GM12878 (cell line): ENCODE measurements at regions not wholly inside any gene's neighbourhood (a gene's known extent, or its start where the extent isn't known, plus 50 kb on each side); places are given as distances from the start of the nearest gene placed in this dataset.

Experiments
- ATAC-seq: fragments of 200-7000 bp; cut with Tn5 transposase; 3 replicates; pipeline ENCODE4 v1.9.1; 2020; ENCODE audit warnings: mild to moderate bottlenecking, moderate library complexity
- BruUV-seq: library from RNA; stranded (reverse); fragments of 400-500 nt; replicated peaks from 2 replicates; lab custom pipeline; 2021; lab: Mats Ljungman, UMichigan
- CTCF ChIA-PET: fragments of 300-600 bp; sonication (Branson Sonifier 250); formaldehyde crosslinking; extraction: SDS; loops from one replicate; lab custom pipeline; 2021; ENCODE audit warnings: inconsistent platforms; lab: Yijun Ruan, JAX
- POLR2A ChIA-PET: fragments of 350-600 bp; formaldehyde crosslinking; extraction: SDS; loops from one replicate; lab custom pipeline; 2021; ENCODE audit warnings: inconsistent platforms; lab: Charles Lee
- RAD21 ChIA-PET: fragments of 300-600 bp; sonication (Branson Sonifier 250); formaldehyde crosslinking; loops from one replicate; lab custom pipeline; 2023; ENCODE audit warnings: antibody characterized with exemption; ENCODE audit not compliant: unreplicated experiment; lab: Charles Lee
- SMC1A ChIA-PET: fragments of 300-600 bp; sonication (Branson Sonifier 250); formaldehyde crosslinking; loops from one replicate; lab custom pipeline; 2023; ENCODE audit not compliant: unreplicated experiment, uncharacterized antibody; lab: Charles Lee
- DNase-seq: peaks from one replicate; pipeline ENCODE4 v3.0.0-alpha.2; 2011; ENCODE audit warnings: low read depth, low spot score
- FAIRE-seq: peaks from 3 replicates; lab custom pipeline; 2011; peaks lifted over from hg19 to GRCh38; lab: Jason Lieb, UNC
- H2AFZ ChIP-seq: 2 replicates; pipeline ENCODE4 v1.6.0; 2011; ENCODE audit warnings: low read depth, low read length, control low read depth; ENCODE audit not compliant: control insufficient read depth
- H3K27ac ChIP-seq: 2 replicates; pipeline ENCODE4 v1.5.1; 2011; ENCODE audit warnings: control low read depth; ENCODE audit not compliant: control insufficient read depth, insufficient read depth
- H3K27me3 ChIP-seq, 2 experiments: replicated peaks in 1 of 2; 2 replicates each; pipeline versions ENCODE4 v1.6.0 to v1.6.1; 2011; ENCODE audit warnings: low read length in 1 of 2; ENCODE audit not compliant: control insufficient read depth in 2 of 2, insufficient read depth in 2 of 2
- H3K36me3 ChIP-seq, 2 experiments: 2 replicates each; pipeline ENCODE4 v1.5.1; 2011; ENCODE audit warnings: low read length in 1 of 2; ENCODE audit not compliant: control insufficient read depth in 2 of 2, insufficient read depth in 2 of 2
- H3K4me1 ChIP-seq: 2 replicates; pipeline ENCODE4 v1.6.1; 2011; ENCODE audit warnings: mild to moderate bottlenecking, low read length, moderate library complexity, mixed read lengths; ENCODE audit not compliant: control insufficient read depth, insufficient read depth
- H3K4me2 ChIP-seq: 2 replicates; pipeline ENCODE4 v1.6.0; 2011; ENCODE audit warnings: control low read depth; ENCODE audit not compliant: control insufficient read depth, insufficient read depth
- H3K4me3 ChIP-seq: fragments of 200-600 bp; sonication (generic); 2 replicates; pipeline ENCODE4 v1.5.1; 2016
- H3K79me2 ChIP-seq: 2 replicates; pipeline ENCODE4 v1.6.0; 2011; ENCODE audit warnings: low read length; ENCODE audit not compliant: control insufficient read depth, insufficient read depth
- H3K9ac ChIP-seq: 2 replicates; pipeline ENCODE4 v1.8.0; 2011; ENCODE audit warnings: low read length, control low read depth, mixed read lengths; ENCODE audit not compliant: control insufficient read depth, insufficient read depth
- H3K9me3 ChIP-seq: replicated peaks from 3 replicates; pipeline ENCODE4 v1.5.1; 2011; ENCODE audit warnings: mild to moderate bottlenecking, low read length; ENCODE audit not compliant: control insufficient read depth, insufficient read depth
- H4K20me1 ChIP-seq: 2 replicates; pipeline ENCODE4 v1.6.0; 2011; ENCODE audit not compliant: control insufficient read depth, insufficient read depth
- BMI1 ChIP-seq: fragments of 450-650 bp; IDR thresholded peaks from 2 replicates; pipeline ENCODE4 v1.6.1; 2016; ENCODE audit warnings: mild to moderate bottlenecking, moderate library complexity, borderline replicate concordance
- CBX3 ChIP-seq: fragments of 200-600 bp; sonication (generic); IDR thresholded peaks from 2 replicates; pipeline ENCODE4 v1.6.1; 2016; ENCODE audit warnings: low read depth, borderline replicate concordance
- CHD2 ChIP-seq: IDR thresholded peaks from 2 replicates; pipeline ENCODE4 v1.6.1; 2011; ENCODE audit warnings: low read depth, low read length, improper control_type of control experiment, borderline replicate concordance
- FOXK2 ChIP-seq: fragments of 450-650 bp; IDR thresholded peaks from 2 replicates; pipeline ENCODE4 v1.6.1; 2017; ENCODE audit warnings: mild to moderate bottlenecking, moderate library complexity
- GATAD2B ChIP-seq: fragments of 450-650 bp; conservative IDR thresholded peaks from 2 replicates; pipeline ENCODE4 v1.6.1; 2017; ENCODE audit warnings: low read depth, mild to moderate bottlenecking, moderate library complexity
- JUND ChIP-seq: IDR thresholded peaks from 2 replicates; pipeline ENCODE4 v1.6.1; 2012; ENCODE audit warnings: low read depth, mild to moderate bottlenecking, low read length, improper control_type of control experiment, moderate library complexity
- KDM1A ChIP-seq: fragments of 200-600 bp; sonication (generic); IDR thresholded peaks from 2 replicates; pipeline ENCODE4 v1.6.1; 2016; ENCODE audit warnings: borderline replicate concordance
- MEF2A ChIP-seq: IDR thresholded peaks from 2 replicates; pipeline ENCODE4 v1.6.1; 2011; ENCODE audit warnings: low read depth, mild to moderate bottlenecking, low read length, moderate library complexity; ENCODE audit not compliant: insufficient read depth
- NBN ChIP-seq: fragments of 450-650 bp; IDR thresholded peaks from 2 replicates; pipeline ENCODE4 v1.6.1; 2016
- NFIC ChIP-seq: IDR thresholded peaks from 2 replicates; pipeline ENCODE4 v1.6.1; 2012; ENCODE audit warnings: low read depth, mild to moderate bottlenecking, inconsistent platforms, low read length, moderate library complexity
- NFXL1 ChIP-seq: fragments of 450-650 bp; IDR thresholded peaks from 2 replicates; pipeline ENCODE4 v1.6.1; 2017; ENCODE audit warnings: antibody characterized with exemption, mild to moderate bottlenecking, borderline replicate concordance
- NR2F1 ChIP-seq: fragments of 450-650 bp; conservative IDR thresholded peaks from 2 replicates; pipeline ENCODE4 v1.6.1; 2017; ENCODE audit warnings: mild to moderate bottlenecking
- POLR2AphosphoS2 ChIP-seq: IDR thresholded peaks from 2 replicates; pipeline ENCODE4 v1.6.1; 2011; ENCODE audit warnings: low read depth, mild to moderate bottlenecking, low read length, improper control_type of control experiment, moderate library complexity
- RAD51 ChIP-seq: fragments of 450-650 bp; IDR thresholded peaks from 2 replicates; pipeline ENCODE4 v1.6.1; 2016; ENCODE audit warnings: moderate library complexity, mild to moderate bottlenecking, inconsistent platforms
- RBBP5 ChIP-seq: fragments of 200-600 bp; sonication (generic); conservative IDR thresholded peaks from 2 replicates; pipeline ENCODE4 v1.6.1; 2016
- REST ChIP-seq: IDR thresholded peaks from 2 replicates; pipeline ENCODE4 v1.6.1; 2012; ENCODE audit warnings: mild to moderate bottlenecking, low read depth, low read length
- SKIL ChIP-seq: fragments of 450-650 bp; IDR thresholded peaks from 2 replicates; pipeline ENCODE4 v1.6.1; 2017; ENCODE audit warnings: mild to moderate bottlenecking, low read depth, inconsistent platforms; ENCODE audit not compliant: poor library complexity, severe bottlenecking
- SMAD1 ChIP-seq: fragments of 450-650 bp; IDR thresholded peaks from 2 replicates; pipeline ENCODE4 v1.6.1; 2018; ENCODE audit warnings: mild to moderate bottlenecking, low read depth; ENCODE audit not compliant: partially characterized antibody
- SUPT20H ChIP-seq: IDR thresholded peaks from 2 replicates; pipeline ENCODE4 v1.6.1; 2011; ENCODE audit warnings: low read depth, mild to moderate bottlenecking, low read length, moderate library complexity, borderline replicate concordance; ENCODE audit not compliant: control insufficient read depth
- TCF12 ChIP-seq: IDR thresholded peaks from 2 replicates; pipeline ENCODE4 v1.6.1; 2011; ENCODE audit warnings: low read depth, mild to moderate bottlenecking, low read length
- WGBS: methylation state at CpG from one replicate; pipeline ENCODE4 v1.1.6; 2016; ENCODE audit warnings: low lambda C conversion rate; ENCODE audit not compliant: insufficient replicate concordance, insufficient coverage; ENCODE audit errors: missing lambda C conversion rate; 5-methylcytosine and 5-hydroxymethylcytosine counted together
- in situ Hi-C: fragments of 300-500 bp; cut with MboI; formaldehyde crosslinking; loops from 9 replicates; pipeline ENCODE4 v1.14.3; 2018; ENCODE audit warnings: mixed read lengths
- intact Hi-C: fragments of 100-400 bp; cut with micrococcal nuclease; formaldehyde crosslinking; loops from one replicate; pipeline ENCODE4 v1.14.2; 2022; ENCODE audit not compliant: unreplicated experiment

DNA sequence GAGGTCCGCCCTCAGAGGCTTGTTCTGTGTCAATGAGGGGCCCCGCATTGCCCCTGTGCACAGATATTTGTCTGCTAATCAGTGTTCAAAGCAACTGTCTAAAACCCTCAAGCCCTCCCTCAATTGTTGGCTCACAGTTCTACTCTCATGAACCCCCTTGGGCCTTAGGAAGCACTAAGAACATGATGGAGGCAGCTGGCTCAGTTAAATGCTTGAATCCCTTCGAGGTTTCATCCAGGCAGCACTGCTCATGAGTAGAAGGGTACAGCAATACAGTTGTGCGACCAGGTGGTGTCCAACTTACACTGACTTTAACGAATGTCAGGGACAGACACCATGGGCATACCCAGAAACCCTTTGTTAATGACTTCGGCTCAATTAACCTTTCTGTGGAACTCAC lies 89.2 kb upstream of the WSCD1 start:
- POLR2A ChIA-PET = no interaction called here
- CTCF ChIA-PET = no interaction called here
- SMC1A ChIA-PET = no interaction called here
- Histone ChIP-seq H3K79me2 (no peaks in the 10 kb centered on the region), H3K36me3 (no peaks in the 10 kb centered on the region), H3K4me3 (no peak overlapping the region), H2AFZ (no peak overlapping the region), H3K27me3 (no peaks in the 10 kb centered on the region), H3K9me3 (no peaks in the 10 kb centered on the region), H3K9ac (no peak overlapping the region), H3K27ac (no peak overlapping the region), H3K4me1 (no peaks in the 10 kb centered on the region), H3K4me2 (no peak overlapping the region), H4K20me1 (no peaks in the 10 kb centered on the region)
- no peak for ATAC-seq
- in situ Hi-C loops = no loop called here
- no peak for FAIRE-seq
- intact Hi-C loops = no loop called here
- RAD21 ChIA-PET = no interaction called here
- no TSS peak for BruUV-seq
- WGBS = 5% methylated on average over 6 of the region's 6 CpGs
- no peak for DNase-seq
- no peak for TF ChIP-seq RBBP5
- no peak for TF ChIP-seq NR2F1
- no peak for TF ChIP-seq CHD2
- TF ChIP-seq POLR2AphosphoS2 = no peak
- no peak for TF ChIP-seq TCF12
- no peak for TF ChIP-seq KDM1A
- no peak for TF ChIP-seq MEF2A
- TF ChIP-seq CBX3 = no peak
- TF ChIP-seq BMI1 = no peak
- TF ChIP-seq NFIC = no peak
- no peak for TF ChIP-seq NBN
- no peak for TF ChIP-seq FOXK2
- TF ChIP-seq SUPT20H = no peak
- no peak for TF ChIP-seq SMAD1
- TF ChIP-seq SKIL = no peak
- TF ChIP-seq REST = no peak
- TF ChIP-seq JUND = no peak
- TF ChIP-seq RAD51 = no peak
- TF ChIP-seq GATAD2B = no peak
- no peak for TF ChIP-seq NFXL1
